ENCODE measurements at regions not wholly inside any gene's neighbourhood (a gene's known extent, or its start where the extent isn't known, plus 50 kb on each side); places are given as distances from the start of the nearest gene placed in this dataset.
"Not testable (repeated sequence)": the region's sequence is repeated elsewhere in the genome, so short reads cannot be mapped to it uniquely, and the experiment has no call there.

GRCh38 chr16:29148867-29149272, 164.0 kb downstream of the LAT start:
- no peak overlapping the region for H3K4me3 ChIP-seq (ENCODE audit: low read length)
- no peak overlapping the region for H3K9ac ChIP-seq (ENCODE audit: low read length)
- H3K79me2 ChIP-seq (replicated peaks; ENCODE audit: insufficient read depth, low read length) = no peaks in the 10 kb centered on the region
- H2AFZ ChIP-seq (ENCODE audit: low read depth, low read length) = no peak overlapping the region
- H4K20me1 ChIP-seq (ENCODE audit: insufficient read depth) = no peaks in the 10 kb centered on the region
- H3K27ac ChIP-seq (ENCODE audit: low read length) = no peak overlapping the region
- no peaks in the 10 kb centered on the region for H3K9me2 ChIP-seq (ENCODE audit: insufficient read depth, low read length)
- H3F3A ChIP-seq (ENCODE audit: insufficient read depth, low read length, poor library complexity, severe bottlenecking) = no peaks in the 10 kb centered on the region
- H3K9me3 ChIP-seq (ENCODE audit: low read length) = no peaks in the 10 kb centered on the region
- H3K36me3 ChIP-seq (ENCODE audit: insufficient read depth, low read length) = no peaks in the 10 kb centered on the region
- H3K27me3 ChIP-seq (ENCODE audit: insufficient read depth, low read depth, low read length) = no peaks in the 10 kb centered on the region
- no peak overlapping the region for H3K4me2 ChIP-seq (ENCODE audit: low read length)
- TF ChIP-seq RAD21 (conservative IDR thresholded peaks at IDR 0.05) = no peak
- no peak for TF ChIP-seq EZH2 (IDR thresholded peaks at IDR 0.05; ENCODE audit: borderline replicate concordance, insufficient read depth, low read length, poor library complexity, severe bottlenecking)

- Histone ChIP-seq H3K27me3 (ENCODE audit: insufficient read depth, low read depth, low read length) (no peaks in the 10 kb centered on the region), H3K4me2 (ENCODE audit: low read length) (no peak overlapping the region), H4K20me1 (ENCODE audit: insufficient read depth) (no peaks in the 10 kb centered on the region), H3K36me3 (ENCODE audit: insufficient read depth, low read length) (no peaks in the 10 kb centered on the region), H3F3A (ENCODE audit: insufficient read depth, low read length, poor library complexity, severe bottlenecking) (no peaks in the 10 kb centered on the region), H3K9me2 (ENCODE audit: insufficient read depth, low read length) (no peaks in the 10 kb centered on the region), H2AFZ (ENCODE audit: low read depth, low read length) (no peak overlapping the region), H3K9ac (ENCODE audit: low read length) (no peak overlapping the region), H3K79me2 (replicated peaks; ENCODE audit: insufficient read depth, low read length) (no peaks in the 10 kb centered on the region), H3K4me3 (ENCODE audit: low read length) (no peak overlapping the region), H3K9me3 (ENCODE audit: low read length) (no peaks in the 10 kb centered on the region), H3K27ac (ENCODE audit: low read length) (no peak overlapping the region)
- TF ChIP-seq RAD21 (conservative IDR thresholded peaks at IDR 0.05) (no peak), POLR2AphosphoS5 (IDR thresholded peaks at IDR 0.05) (no peak), MXI1 (conservative IDR thresholded peaks at IDR 0.05; ENCODE audit: poor library complexity, severe bottlenecking) (no peak), EZH2 (IDR thresholded peaks at IDR 0.05; ENCODE audit: borderline replicate concordance, insufficient read depth, low read length, poor library complexity, severe bottlenecking) (no peak), SMC3 (conservative IDR thresholded peaks at IDR 0.05; ENCODE audit: poor library complexity) (no peak), CTCF (IDR thresholded peaks at IDR 0.05; ENCODE audit: poor library complexity, severe bottlenecking) (no peak), TAF1 (IDR thresholded peaks at IDR 0.05; ENCODE audit: low read depth) (no peak), EP300 (conservative IDR thresholded peaks at IDR 0.05; ENCODE audit: poor library complexity, severe bottlenecking) (no peak), REST (IDR thresholded peaks at IDR 0.05; ENCODE audit: borderline replicate concordance) (no peak)
These were observed 163.4 kb downstream of the LAT start for GRCh38 chr16:29148131-29148691.

DNA sequence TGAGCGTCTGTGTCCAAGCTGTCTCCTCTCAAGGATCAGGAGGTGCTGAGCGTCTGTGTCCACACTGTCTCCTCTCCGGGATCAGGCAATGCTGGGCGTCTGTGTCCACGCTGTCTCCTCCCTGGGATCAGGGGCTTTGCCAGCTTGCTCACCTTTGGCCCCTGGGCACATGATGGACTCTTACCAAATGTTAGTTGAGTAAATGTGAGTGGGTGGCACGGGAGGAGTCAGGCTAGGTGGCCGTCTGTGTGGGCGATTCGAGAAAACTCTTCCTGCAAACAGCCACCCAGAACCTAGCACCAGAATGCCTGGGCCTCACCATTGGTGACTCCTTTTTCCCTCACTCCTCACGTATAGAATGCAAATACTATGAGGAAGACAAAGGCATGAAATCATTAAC, 162.9 kb downstream of the LAT start:
- H3K79me2 ChIP-seq (replicated peaks; ENCODE audit: insufficient read depth, low read length); H3K9ac ChIP-seq (ENCODE audit: low read length); H3F3A ChIP-seq (ENCODE audit: insufficient read depth, low read length, poor library complexity, severe bottlenecking); H3K27me3 ChIP-seq (ENCODE audit: insufficient read depth, low read depth, low read length); H3K27ac ChIP-seq (ENCODE audit: low read length); H4K20me1 ChIP-seq (ENCODE audit: insufficient read depth); H3K36me3 ChIP-seq (ENCODE audit: insufficient read depth, low read length); H3K9me2 ChIP-seq (ENCODE audit: insufficient read depth, low read length); H3K4me3 ChIP-seq (ENCODE audit: low read length); H3K9me3 ChIP-seq (ENCODE audit: low read length); H3K4me2 ChIP-seq (ENCODE audit: low read length); H2AFZ ChIP-seq (ENCODE audit: low read depth, low read length): not testable (repeated sequence)

DNA sequence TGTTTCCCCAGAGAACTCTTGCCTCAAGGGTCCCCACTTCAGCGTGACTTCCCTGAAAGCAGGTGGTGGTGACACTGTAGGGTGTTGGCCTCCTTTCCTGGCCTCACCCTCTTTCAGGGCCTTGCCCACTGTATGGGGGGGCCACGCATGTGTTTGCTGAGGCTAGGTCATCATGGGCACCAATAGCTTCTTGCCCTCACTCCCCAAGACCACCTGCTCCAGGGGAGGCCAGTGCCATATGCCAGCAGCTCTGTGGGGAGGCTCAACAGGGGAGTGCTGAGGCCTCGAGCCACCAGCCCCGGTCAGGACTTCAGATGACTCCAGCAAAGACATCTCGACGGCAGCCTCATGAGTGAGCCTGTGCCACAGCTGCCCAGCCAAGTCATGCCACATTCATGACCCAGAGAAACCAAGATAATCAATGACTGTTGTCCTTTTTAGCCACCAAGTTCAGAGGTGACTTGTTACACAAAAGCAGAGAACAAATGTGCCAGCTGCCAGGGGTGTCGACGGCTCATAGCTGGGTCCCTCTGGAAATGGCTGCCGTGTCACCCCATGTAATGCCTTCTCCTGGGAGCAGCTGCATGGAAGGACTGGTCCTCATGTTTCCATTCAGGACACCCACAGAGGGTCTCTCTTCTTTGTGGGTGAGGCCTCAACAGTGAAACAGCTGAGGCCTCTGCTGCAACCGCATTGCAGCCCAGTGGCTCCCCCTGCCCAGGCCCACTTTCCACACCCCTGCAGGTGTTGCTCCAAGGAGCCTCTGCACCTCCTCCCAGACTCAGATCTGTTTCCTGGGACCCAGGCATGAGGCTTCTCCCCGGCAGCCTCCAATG, 162.2 kb downstream of the LAT start:
- not testable (repeated sequence) for H3K4me3 ChIP-seq (ENCODE audit: low read length); H3K9ac ChIP-seq (ENCODE audit: low read length); H3K9me2 ChIP-seq (ENCODE audit: insufficient read depth, low read length); H3K36me3 ChIP-seq (ENCODE audit: insufficient read depth, low read length); H3K9me3 ChIP-seq (ENCODE audit: low read length); H3K27ac ChIP-seq (ENCODE audit: low read length); H3K79me2 ChIP-seq (replicated peaks; ENCODE audit: insufficient read depth, low read length); H3K27me3 ChIP-seq (ENCODE audit: insufficient read depth, low read depth, low read length); H3K4me2 ChIP-seq (ENCODE audit: low read length); H4K20me1 ChIP-seq (ENCODE audit: insufficient read depth); H2AFZ ChIP-seq (ENCODE audit: low read depth, low read length); H3F3A ChIP-seq (ENCODE audit: insufficient read depth, low read length, poor library complexity, severe bottlenecking)
